AG09319 (cell line): ENCODE measurements at regions not wholly inside any gene's neighbourhood (a gene's known extent, or its start where the extent isn't known, plus 50 kb on each side); places are given as distances from the start of the nearest gene placed in this dataset.

Experiments used
- DNase-seq: peaks from one replicate; pipeline ENCODE4 v3.0.0-alpha.2; 2010; ENCODE audit warnings: low read depth; ENCODE audit errors: extremely low read depth
- CTCF ChIP-seq: IDR thresholded peaks from 2 replicates; pipeline ENCODE4 v1.5.1; 2011; ENCODE audit warnings: low read depth, mild to moderate bottlenecking, inconsistent platforms, low read length, moderate library complexity

DNA sequence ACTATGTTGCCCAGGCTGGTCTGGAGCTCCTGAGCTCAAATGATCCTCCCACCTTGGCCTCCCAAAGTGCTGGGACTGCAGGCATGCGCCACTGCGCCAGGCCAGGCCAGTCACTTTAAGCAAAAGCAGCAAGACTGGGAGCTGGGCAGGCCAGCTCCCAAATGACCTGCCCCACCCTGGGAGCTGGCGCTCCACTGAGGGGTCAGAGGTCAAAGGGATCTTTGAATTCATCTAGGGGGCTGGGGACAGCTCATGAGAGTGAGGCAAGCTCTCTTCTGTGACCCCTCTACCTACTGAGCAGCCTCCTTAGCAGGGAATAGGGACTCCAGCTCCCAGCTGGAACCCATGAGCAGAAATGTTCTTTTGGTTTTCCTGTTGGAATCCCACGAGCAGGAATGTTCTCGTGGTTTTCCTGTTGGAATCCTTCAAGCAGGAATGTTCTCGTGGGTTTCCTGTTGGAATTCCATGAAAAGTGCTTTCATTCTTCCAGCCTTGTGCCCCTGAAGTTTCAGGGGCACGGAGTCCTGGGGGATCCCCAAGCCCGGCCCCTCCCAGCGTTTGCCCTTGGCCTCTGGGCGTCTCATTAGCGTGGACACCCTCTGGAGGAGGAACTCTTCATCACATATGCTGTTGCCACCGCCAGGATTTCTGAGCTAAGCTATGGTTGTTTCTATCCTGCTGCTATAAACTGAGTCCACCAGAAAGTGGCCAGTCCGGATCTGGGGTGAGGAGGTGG is 162.0 kb upstream of the HAAO start:
- DNase-seq = no peak

GRCh38 chr2:42953216-42953615 is 160.8 kb upstream of the HAAO start:
- TF ChIP-seq CTCF = no peak
- DNase-seq = no peak

More for the DNA sequence above, 162.0 kb upstream of the HAAO start:
- no peak for TF ChIP-seq CTCF

GRCh38 chr2:42951263-42951938 is 159.0 kb upstream of the HAAO start:
- TF ChIP-seq CTCF = no peak
- no peak for DNase-seq

DNA sequence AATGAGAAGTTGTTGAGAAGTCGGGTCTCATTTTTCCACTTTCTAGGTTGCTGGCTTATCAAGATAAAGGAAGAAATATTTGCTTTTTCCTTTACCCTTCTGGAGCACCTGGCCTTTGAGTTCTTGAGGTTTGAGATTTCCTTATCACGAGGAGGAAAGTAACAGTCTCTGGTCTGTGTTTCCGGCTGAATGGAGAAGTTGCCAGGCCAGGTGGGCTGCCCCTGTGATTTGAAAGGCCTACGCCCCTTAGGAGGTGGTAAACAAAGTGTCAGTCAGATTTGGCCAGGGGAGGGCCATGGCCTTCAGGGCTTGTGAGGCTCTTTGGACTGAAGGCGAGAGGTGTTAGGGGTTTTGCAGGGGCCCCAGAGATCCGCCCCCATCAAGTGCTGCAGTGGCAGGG is 156.7 kb upstream of the HAAO start:
- no peak for TF ChIP-seq CTCF
- DNase-seq = no peak

- no peak for TF ChIP-seq CTCF
- DNase-seq = no peak
Measured at GRCh38 chr2:42947809-42948600, 155.6 kb upstream of the HAAO start.

GRCh38 chr2:42944779-42945415 is 152.5 kb upstream of the HAAO start:
- DNase-seq = no peak
- TF ChIP-seq CTCF = no peak
